GM23338 (cell line): ENCODE measurements at regions not wholly inside any gene's neighbourhood (a gene's known extent, or its start where the extent isn't known, plus 50 kb on each side); places are given as distances from the start of the nearest gene placed in this dataset.

Experiments used
- ATAC-seq: fragments of 200-7000 bp; cut with Tn5 transposase; 3 replicates; pipeline ENCODE4 v1.9.1; 2020
- DNase-seq: peaks from one replicate; pipeline ENCODE4 v3.0.0-alpha.2; 2015; ENCODE audit warnings: low spot score
- H2AFZ ChIP-seq: fragments of 200-600 bp; sonication (generic); 2 replicates; pipeline ENCODE4 v1.8.0; 2016; ENCODE audit warnings: antibody characterized with exemption, mild to moderate bottlenecking, moderate library complexity
- H3F3A ChIP-seq: fragments of 200-600 bp; sonication (generic); replicated peaks from 2 replicates; pipeline ENCODE4 v1.8.0; 2017; ENCODE audit warnings: antibody characterized with exemption, mixed run types, low read depth
- H3K27ac ChIP-seq: fragments of 200-600 bp; sonication (generic); 2 replicates; pipeline ENCODE4 v1.6.1; 2016; ENCODE audit warnings: low read depth
- H3K27me3 ChIP-seq: fragments of 200-600 bp; sonication (generic); 2 replicates; pipeline ENCODE4 v1.8.0; 2016; ENCODE audit warnings: mild to moderate bottlenecking, mixed run types, moderate library complexity; ENCODE audit not compliant: insufficient read depth
- H3K36me3 ChIP-seq: fragments of 200-600 bp; sonication (generic); 2 replicates; pipeline ENCODE4 v1.8.0; 2016; ENCODE audit warnings: mild to moderate bottlenecking; ENCODE audit not compliant: insufficient read depth
- H3K4me1 ChIP-seq: fragments of 200-600 bp; sonication (generic); 2 replicates; pipeline ENCODE4 v1.8.0; 2016; ENCODE audit warnings: mild to moderate bottlenecking, moderate library complexity; ENCODE audit not compliant: insufficient read depth
- H3K4me2 ChIP-seq: fragments of 200-600 bp; sonication (generic); 2 replicates; pipeline ENCODE4 v1.7.1; 2017; ENCODE audit warnings: mixed run types
- H3K4me3 ChIP-seq: fragments of 200-600 bp; sonication (generic); 2 replicates; pipeline ENCODE4 v1.6.1; 2016; ENCODE audit warnings: mixed run types
- H3K79me2 ChIP-seq: fragments of 200-600 bp; sonication (generic); replicated peaks from 2 replicates; pipeline ENCODE4 v1.8.0; 2017; ENCODE audit warnings: mild to moderate bottlenecking; ENCODE audit not compliant: insufficient read depth
- H3K9me2 ChIP-seq: fragments of 200-600 bp; sonication (generic); 2 replicates; pipeline ENCODE4 v1.8.0; 2017; ENCODE audit not compliant: insufficient read depth
- H4K20me1 ChIP-seq: fragments of 200-600 bp; sonication (generic); replicated peaks from 2 replicates; pipeline ENCODE4 v1.8.0; 2017; ENCODE audit warnings: mild to moderate bottlenecking; ENCODE audit not compliant: insufficient read depth
- H3K27ac Mint-ChIP-seq: 2 replicates; pipeline ENCODE4 v1.8.0; 2020; ENCODE audit warnings: inconsistent platforms, mild to moderate bottlenecking, moderate library complexity, mixed read lengths
- H3K27me3 Mint-ChIP-seq: 3 replicates; pipeline ENCODE4 v1.8.0; 2022; ENCODE audit warnings: low read depth, mild to moderate bottlenecking, moderate library complexity, mixed read lengths, inconsistent platforms; ENCODE audit not compliant: insufficient read depth, poor library complexity
- H3K36me3 Mint-ChIP-seq: 3 replicates; pipeline ENCODE4 v1.8.0; 2021; ENCODE audit warnings: low read depth, mild to moderate bottlenecking, inconsistent platforms, moderate library complexity, mixed read lengths
- H3K4me1 Mint-ChIP-seq: 3 replicates; pipeline ENCODE4 v1.8.0; 2020; ENCODE audit warnings: mild to moderate bottlenecking, inconsistent platforms, mixed read lengths
- H3K4me3 Mint-ChIP-seq: 3 replicates; pipeline ENCODE4 v1.8.0; 2021; ENCODE audit warnings: moderate library complexity, mild to moderate bottlenecking, inconsistent platforms, mixed read lengths
- H3K9me3 Mint-ChIP-seq: 3 replicates; pipeline ENCODE4 v1.8.0; 2020; ENCODE audit warnings: moderate library complexity, mild to moderate bottlenecking, inconsistent platforms, mixed read lengths
- CREB1 ChIP-seq: fragments of 250-450 bp; sonication (Bioruptor Pico); IDR thresholded peaks from 2 replicates; pipeline ENCODE4 v1.5.0; 2020; ENCODE audit warnings: low read depth, mild to moderate bottlenecking, moderate library complexity
- CTCF ChIP-seq, 2 experiments: fragments of 200-600 bp in 1 of 2; sonication (generic) in 1 of 2; conservative IDR thresholded peaks; 2 replicates each; pipeline versions ENCODE4 v1.5.1 to v1.6.1; 2016 to 2017; ENCODE audit warnings: antibody characterized with exemption in 2 of 2, low read depth in 2 of 2, mild to moderate bottlenecking in 2 of 2, moderate library complexity in 1 of 2
- ETS1 ChIP-seq: IDR thresholded peaks from 2 replicates; pipeline ENCODE4 v1.6.1; 2016; ENCODE audit warnings: antibody characterized with exemption
- EZH2 ChIP-seq: fragments of 200-600 bp; sonication (generic); IDR thresholded peaks from one replicate; pipeline ENCODE4 v1.8.0; 2017; ENCODE audit warnings: antibody characterized with exemption, mild to moderate bottlenecking, low read depth; ENCODE audit not compliant: unreplicated experiment
- JUNB ChIP-seq: IDR thresholded peaks from one replicate; pipeline ENCODE4 v1.6.1; 2016; ENCODE audit warnings: antibody characterized with exemption; ENCODE audit not compliant: unreplicated experiment
- NANOG ChIP-seq: IDR thresholded peaks from 2 replicates; pipeline ENCODE4 v1.6.1; 2016; ENCODE audit warnings: antibody characterized with exemption, borderline replicate concordance
- STAT1 ChIP-seq: IDR thresholded peaks from one replicate; pipeline ENCODE4 v1.6.1; 2016; ENCODE audit warnings: antibody characterized with exemption; ENCODE audit not compliant: unreplicated experiment
- ZNF114 ChIP-seq: fragments of 250-450 bp; sonication (Bioruptor Pico); IDR thresholded peaks from 2 replicates; pipeline ENCODE4 v1.5.0; 2020; ENCODE audit warnings: mild to moderate bottlenecking, moderate library complexity
- ZNF331 ChIP-seq: fragments of 250-450 bp; sonication (Bioruptor Pico); IDR thresholded peaks from 2 replicates; pipeline ENCODE4 v1.5.0; 2020; ENCODE audit warnings: low read depth, mild to moderate bottlenecking, moderate library complexity
- ZNF462 ChIP-seq: fragments of 250-450 bp; sonication (Bioruptor Pico); IDR thresholded peaks from 2 replicates; pipeline ENCODE4 v1.5.0; 2020; ENCODE audit warnings: mild to moderate bottlenecking, moderate library complexity

- no peak overlapping the region for H2AFZ ChIP-seq
- H3K27ac ChIP-seq, result no peak overlapping the region
- H3K79me2 ChIP-seq, result no peaks in the 10 kb centered on the region
- no peaks in the 10 kb centered on the region for H3K9me2 ChIP-seq
- H3K27ac Mint-ChIP-seq, result no peak overlapping the region
- ATAC-seq (no peak), DNase-seq (no peak)
- no peaks in the 10 kb centered on the region for H3K36me3 ChIP-seq
- no peaks in the 10 kb centered on the region for H3F3A ChIP-seq
- no peaks in the 10 kb centered on the region for H3K4me1 ChIP-seq
- H3K4me3 ChIP-seq, result no peak overlapping the region
- no peak for TF ChIP-seq ETS1
- no peak for TF ChIP-seq ZNF114
- TF ChIP-seq EZH2, result no peak
- no peak for TF ChIP-seq ZNF462
- TF ChIP-seq NANOG, result no peak
- no peak for TF ChIP-seq ZNF331 (CRISPR knock-in tag)
- no peak for TF ChIP-seq CTCF (conservative IDR thresholded peaks at IDR 0.05; ENCODE audit: low read depth in 2 of 2)
- no peak for TF ChIP-seq STAT1
- no peak for TF ChIP-seq JUNB
- no peak for TF ChIP-seq CREB1
- H3K4me2 ChIP-seq, result no peak overlapping the region
- H4K20me1 ChIP-seq, result no peaks in the 10 kb centered on the region
- peaks cover 2% of the 10 kb centered on the region for H3K27me3 Mint-ChIP-seq
- H3K9me3 Mint-ChIP-seq, result peaks cover 8% of the 10 kb centered on the region; the same call in 2 of the 3 replicates
- H3K36me3 Mint-ChIP-seq, result no peaks in the 10 kb centered on the region; the same call in 2 of the 3 replicates
- H3K4me1 Mint-ChIP-seq, result no peaks in the 10 kb centered on the region
- H3K4me3 Mint-ChIP-seq, result no peak overlapping the region
- H3K27me3 ChIP-seq, result no peaks in the 10 kb centered on the region
Observed at GRCh38 chr19:8902520-8902919, 70.3 kb downstream of the MBD3L1 start.
